Amygdala (tissue), 56 donors: ENCODE measurements at regions not wholly inside any gene's neighbourhood (a gene's known extent, or its start where the extent isn't known, plus 50 kb on each side); places are given as distances from the start of the nearest gene placed in this dataset.

Source experiments
- DNase-seq, 56 donors: peaks; one replicate each; lab custom pipeline; 2025; lab: John Stamatoyannopoulos, UW

GRCh38 chr16:73515616-73516015, 467.7 kb upstream of the ZFHX3 start:
- DNase-seq = no peak

DNA sequence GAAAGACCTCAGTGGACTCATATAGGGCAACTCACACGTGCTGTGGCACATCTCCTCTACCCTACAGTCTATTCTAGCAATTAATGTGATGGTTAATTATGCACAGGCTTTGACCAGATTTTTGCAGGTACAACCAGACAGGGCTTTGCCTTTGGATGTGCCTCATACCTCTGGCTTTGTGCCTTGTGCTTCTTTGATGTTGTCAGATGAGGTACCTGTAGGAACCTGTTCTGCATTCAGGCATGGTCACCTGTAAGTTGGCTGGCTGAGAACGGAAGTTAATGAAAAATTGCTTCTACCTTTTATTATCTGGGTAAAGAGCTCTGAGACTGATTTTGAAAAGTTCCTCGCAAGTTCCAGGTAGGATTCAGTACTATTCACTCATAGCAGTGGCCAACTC, 462.9 kb upstream of the ZFHX3 start:
- DNase-seq = no peak

- DNase-seq = no peak
Measured at GRCh38 chr16:73506568-73507056, 458.7 kb upstream of the ZFHX3 start.

DNA sequence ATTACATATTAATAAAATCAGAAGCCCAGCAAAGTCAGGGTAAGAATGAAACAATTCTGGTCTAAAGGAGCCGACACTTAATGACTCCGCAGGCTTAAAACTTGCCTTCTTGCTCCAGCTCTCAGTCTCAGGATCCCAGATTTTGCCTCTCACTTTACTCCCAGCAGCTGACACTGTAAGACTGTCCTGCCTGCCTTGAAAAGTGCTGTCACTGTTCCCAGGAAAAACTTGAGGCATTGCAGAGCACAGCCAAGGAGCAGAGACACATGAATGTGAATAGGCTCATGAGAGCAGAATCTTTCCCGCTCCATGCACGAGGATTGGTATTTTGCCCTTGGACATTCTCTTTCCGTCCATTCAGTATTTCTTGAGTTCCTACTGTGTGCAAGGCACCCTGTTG, 457.6 kb upstream of the ZFHX3 start:
- DNase-seq = peak in 2 of 56 donors; percentile 7 to 9

- peak in 5 of 56 donors; percentile 2 to 20 (median 7) for DNase-seq
Measured at GRCh38 chr16:73504591-73505575, 457.0 kb upstream of the ZFHX3 start.

DNA sequence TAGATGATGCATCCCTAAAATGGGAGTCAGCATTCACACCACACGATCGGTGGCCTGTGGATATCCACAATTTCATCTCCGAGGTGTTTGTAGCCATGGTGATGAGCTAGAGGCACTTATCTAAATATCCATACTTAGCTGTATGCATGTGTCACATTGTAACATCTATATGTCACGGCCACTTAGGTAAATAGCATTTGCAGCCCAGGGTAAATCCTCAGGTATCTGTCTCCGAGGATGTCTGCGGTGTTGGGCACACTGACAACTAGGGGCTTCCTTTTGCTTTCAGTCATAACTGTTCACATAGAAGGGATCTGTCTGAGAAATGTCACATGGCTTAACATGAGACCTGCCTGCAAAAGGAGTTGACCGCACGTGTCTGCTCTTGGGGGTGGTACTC, 455.2 kb upstream of the ZFHX3 start:
- DNase-seq = peak in 2 of 56 donors; percentile 10 to 25

DNA sequence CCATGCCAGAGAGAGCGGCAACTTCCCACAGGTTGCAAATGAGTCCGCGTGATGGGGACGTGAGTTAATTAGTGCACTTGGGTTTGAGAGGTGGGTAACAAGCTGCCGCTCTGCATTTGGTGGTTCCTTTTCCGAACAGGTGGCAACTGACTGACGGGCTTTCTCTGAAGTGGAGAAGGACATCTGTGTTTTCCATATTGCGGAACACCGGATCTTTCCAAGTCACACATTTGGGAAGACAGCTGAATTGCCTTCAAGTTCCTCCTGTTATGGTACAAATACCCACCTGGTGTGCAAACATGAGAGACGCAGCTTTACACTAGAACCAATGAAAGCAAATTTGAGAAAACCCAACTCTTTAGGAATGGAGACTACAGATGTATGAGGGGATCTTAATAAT, 451.3 kb upstream of the ZFHX3 start:
- DNase-seq = no peak

DNA sequence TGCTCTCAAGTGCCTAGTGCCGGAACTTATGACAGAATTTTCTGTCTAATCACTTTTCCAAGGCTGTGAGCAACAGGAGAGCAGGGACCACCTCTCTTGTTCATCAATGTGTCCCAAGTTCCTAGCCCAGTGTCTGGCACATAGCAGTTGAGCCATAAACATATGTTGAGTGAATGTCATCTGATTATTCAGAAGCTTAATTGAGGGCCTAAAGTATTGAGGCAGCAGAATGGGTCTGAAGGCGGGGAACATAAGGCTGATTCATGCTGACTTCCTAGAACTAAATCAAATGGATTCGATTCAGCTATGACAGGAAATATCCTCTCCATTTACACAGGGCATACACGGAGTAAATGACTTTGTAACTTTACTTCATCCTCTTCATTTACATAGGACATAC, 438.0 kb upstream of the ZFHX3 start:
- peak in 1 of 56 donors; percentile 1 for DNase-seq

- DNase-seq = no peak
Measured at GRCh38 chr16:73483934-73484711, 436.2 kb upstream of the ZFHX3 start.

DNA sequence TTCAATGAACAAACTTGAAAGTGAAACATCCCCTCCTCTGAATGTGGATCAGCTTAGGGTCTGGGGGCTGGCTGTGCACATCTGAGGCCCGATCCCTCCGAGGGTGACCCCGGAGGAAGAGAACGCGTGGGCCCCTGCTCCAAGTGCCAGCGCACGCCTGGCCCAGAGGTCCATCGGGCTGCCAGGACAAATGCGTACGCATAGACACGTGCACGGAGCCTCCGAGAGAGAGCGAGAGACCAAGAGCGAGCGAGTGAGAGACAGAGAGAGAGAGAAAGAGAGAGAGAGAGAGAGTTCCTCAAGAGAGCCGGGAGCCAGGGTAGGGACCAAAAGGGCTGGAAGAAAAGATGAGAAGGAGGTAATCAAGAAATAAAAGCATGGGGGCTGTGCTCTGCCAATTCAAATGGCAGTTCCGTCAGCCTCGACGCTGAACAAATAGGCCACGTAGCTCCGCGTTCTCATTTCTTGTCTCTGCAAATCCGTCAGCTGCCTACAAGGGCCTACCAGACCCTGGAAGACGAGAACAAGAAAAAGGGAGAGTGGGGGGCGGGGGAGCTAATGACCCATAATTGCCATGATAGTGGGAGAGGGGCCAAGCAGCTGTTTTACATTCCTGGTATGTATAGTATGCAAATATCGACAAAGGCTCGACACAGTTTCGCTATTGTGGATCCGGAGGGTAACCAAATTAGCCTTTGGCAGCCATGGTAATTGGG, 435.3 kb upstream of the ZFHX3 start:
- DNase-seq = peak in 1 of 56 donors; percentile 13

DNA sequence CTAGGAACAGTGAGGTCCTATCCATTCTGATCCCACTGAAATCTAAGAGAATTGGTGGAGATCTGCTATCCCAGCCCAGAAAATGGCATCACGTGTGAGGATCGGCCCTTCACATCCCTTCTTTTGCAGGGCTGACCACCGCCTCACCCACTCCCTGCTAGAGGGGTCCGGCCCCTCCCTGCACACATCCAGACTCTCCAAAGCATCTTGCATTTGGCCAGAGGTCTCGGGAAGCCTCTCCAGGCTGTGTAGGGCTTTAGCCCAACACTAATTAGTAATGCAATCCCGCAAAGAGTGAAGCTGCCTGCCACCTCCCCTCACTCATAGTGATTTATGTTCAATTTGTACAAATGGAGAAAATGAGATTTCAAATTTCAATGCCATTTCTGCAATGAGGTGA, 434.4 kb upstream of the ZFHX3 start:
- DNase-seq = no peak

DNA sequence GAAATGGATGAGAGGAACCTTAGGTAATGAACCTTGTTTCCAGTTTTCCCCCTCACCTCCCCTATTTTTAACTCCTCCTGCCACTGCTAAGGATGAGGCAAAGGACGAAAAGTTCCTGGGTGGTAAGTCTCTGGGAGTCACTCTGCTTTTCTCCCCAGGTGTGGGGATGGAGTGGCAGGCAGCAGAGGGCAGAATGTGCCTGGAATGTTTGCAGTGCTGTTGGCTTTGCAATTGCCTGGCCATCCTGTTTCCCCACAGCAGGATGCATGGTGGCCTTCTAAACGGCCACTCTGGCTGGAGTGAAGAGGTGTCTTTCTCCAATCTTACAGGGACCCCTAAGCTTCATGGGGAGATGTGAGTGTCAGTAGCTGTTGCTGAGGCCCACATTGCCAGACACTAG, 432.5 kb upstream of the ZFHX3 start:
- no peak for DNase-seq

DNA sequence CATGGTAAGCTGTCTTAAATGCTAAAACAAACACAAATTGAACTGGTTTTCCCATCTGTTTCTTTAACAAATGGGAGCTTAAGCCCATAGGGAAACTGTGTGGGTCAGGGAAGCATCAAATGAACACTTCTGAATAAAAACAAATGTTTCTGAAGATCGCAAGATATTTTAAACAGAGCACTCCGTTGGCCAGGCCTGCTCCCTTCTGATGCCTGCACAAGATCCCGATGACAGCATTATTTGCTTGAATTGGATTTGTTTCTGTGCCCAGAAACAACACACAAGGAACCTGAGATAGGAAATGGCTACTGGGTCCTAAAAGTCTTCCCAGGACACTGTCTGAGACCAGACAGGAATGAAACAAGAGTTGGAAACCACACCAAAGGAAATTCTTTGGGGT, 425.8 kb upstream of the ZFHX3 start:
- no peak for DNase-seq

DNA sequence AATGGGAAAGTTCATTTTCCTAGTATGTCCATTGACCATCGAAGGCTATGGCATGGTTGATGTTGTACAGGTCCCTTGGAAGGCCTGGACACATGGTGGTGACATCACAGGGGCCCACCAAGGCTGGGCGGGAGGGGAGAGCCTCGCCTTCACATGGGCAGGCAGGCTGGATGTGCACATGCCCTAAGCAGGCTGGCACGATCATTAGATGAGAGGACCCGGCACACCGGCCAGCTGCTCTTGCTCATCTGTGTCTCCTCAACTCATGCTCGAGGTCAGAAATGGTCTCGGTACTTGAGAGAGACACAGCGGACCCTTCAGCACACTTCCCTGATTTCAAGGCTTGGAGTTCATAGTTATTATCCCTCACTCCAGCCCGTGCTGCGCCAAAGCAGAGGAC, 416.9 kb upstream of the ZFHX3 start:
- DNase-seq = no peak

DNA sequence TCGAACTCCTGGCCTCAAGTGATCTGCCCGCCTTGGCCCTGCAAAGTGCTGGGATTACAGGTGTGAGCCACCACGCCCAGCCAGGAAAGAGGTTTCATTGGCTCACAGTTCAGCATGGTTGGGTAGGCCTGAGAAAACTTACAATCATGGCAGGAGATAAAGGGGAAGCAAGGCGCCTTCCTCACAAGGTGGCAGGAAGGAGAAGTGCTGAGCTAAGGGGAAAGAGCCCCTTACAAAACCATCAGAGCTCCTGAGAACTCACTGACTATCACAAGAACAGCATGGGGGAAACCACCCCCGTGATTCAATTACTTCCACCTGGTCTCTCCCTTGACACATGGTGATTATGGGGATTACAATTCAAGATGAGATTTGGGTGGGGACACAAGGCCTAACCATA, 411.7 kb upstream of the ZFHX3 start:
- no peak for DNase-seq

GRCh38 chr16:73457851-73458250, 409.9 kb upstream of the ZFHX3 start:
- DNase-seq = no peak

GRCh38 chr16:73448970-73449369, 401.0 kb upstream of the ZFHX3 start:
- DNase-seq = no peak

GRCh38 chr16:73447846-73448245, 399.9 kb upstream of the ZFHX3 start:
- no peak for DNase-seq

DNA sequence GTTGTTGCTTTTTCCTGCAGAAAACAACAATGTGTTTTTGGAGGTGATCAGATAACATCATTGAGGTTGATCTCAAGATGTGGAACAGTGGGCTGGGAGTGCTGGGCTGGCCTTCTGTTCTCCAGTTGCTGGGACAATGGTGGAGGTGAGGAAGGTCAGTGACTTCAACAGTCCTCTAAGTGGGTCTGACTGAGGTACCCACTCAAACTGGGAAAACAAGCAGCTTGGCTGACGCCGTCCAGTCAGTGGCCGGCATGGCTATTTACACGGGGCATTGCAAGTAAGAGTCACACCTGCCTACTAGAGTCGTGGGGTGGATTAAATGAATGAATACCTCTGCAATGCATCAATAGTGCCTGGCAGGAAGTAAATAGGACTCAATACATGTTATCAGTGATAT, 386.7 kb upstream of the ZFHX3 start:
- no peak for DNase-seq

- DNase-seq = no peak
Measured at GRCh38 chr16:73433731-73434307, 385.9 kb upstream of the ZFHX3 start.
